Astrocyte of the hippocampus (primary cell): ENCODE measurements at regions not wholly inside any gene's neighbourhood (a gene's known extent, or its start where the extent isn't known, plus 50 kb on each side); places are given as distances from the start of the nearest gene placed in this dataset.

ENCODE experiments used
- DNase-seq: peaks from one replicate; pipeline ENCODE4 v3.0.0; 2011; ENCODE audit warnings: low read depth, low spot score

DNA sequence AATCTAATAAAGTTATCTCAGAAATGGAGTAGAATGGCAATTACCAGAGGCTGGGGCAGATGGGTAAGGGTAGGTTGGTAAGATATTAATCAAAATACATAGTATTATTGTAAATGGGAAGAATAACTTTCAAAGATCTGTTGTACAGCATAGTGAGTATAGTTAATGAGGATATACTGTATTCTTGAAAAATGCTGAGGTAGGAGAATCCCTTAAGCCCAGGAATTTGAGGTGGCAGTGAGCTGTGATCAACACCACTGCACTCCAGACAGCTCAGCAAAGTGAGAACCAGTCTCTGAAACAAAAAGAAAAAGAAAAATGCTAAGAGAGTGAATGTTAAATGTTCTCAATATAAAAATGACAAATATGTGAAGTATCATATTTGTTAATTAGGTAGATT is 1033.7 kb downstream of the KCNT2 start:
- DNase-seq: no peak

DNA sequence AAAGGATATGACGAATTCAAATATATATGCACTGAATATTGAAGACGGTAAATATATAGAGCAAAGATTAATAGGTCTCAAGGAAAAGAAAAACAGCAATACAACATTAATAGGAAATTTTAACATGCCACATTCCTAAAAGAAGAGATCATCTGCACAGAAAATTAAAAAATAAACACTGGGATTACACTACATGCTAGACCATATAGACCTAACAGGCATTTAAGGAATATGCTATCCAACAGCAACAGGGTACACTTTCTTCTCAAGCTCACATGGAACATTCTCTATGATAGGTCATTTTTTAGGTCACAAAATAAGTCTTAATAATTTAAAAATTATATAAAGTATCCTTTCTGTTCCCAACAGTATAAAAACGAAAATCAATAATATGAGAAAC is 1038.3 kb downstream of the KCNT2 start:
- DNase-seq: no peak

DNA sequence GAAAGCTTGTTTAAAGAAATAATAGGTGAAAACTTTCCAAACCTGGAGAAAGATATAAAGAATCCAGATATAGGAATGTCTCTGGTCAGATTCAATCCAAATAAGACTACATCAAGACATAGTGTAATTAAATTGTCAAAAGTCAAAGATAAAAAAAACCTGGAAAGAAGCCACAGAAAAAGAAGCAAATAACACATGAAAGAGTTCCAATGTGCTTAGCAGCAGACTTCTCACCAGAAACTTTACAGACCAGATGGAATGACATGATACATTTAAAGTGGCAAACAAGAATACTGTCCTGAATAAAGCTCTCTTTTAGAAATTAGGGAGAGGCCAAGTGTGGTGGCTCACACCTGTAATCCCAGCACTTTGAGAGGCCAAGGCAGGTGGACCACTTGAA is 1039.9 kb downstream of the KCNT2 start:
- DNase-seq: no peak

DNA sequence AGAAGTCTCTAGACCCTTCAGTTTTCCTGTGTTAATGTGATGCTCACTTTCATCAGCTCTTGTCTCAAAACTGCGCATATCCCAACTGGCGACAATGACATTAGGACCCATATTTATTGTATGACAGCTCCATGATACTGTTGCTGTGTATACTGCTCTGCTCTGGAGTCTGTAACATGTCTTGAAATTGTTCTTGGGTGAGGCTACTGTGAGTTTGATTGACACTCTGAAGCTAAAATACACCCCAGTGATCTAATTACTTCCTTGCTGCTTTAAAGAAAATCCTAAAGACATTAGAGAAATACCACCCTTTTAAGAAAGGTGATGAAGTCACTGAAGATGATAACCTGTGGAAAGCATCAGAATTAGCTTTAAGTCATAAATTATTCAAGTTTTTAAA is 1046.2 kb downstream of the KCNT2 start:
- DNase-seq: no peak

DNA sequence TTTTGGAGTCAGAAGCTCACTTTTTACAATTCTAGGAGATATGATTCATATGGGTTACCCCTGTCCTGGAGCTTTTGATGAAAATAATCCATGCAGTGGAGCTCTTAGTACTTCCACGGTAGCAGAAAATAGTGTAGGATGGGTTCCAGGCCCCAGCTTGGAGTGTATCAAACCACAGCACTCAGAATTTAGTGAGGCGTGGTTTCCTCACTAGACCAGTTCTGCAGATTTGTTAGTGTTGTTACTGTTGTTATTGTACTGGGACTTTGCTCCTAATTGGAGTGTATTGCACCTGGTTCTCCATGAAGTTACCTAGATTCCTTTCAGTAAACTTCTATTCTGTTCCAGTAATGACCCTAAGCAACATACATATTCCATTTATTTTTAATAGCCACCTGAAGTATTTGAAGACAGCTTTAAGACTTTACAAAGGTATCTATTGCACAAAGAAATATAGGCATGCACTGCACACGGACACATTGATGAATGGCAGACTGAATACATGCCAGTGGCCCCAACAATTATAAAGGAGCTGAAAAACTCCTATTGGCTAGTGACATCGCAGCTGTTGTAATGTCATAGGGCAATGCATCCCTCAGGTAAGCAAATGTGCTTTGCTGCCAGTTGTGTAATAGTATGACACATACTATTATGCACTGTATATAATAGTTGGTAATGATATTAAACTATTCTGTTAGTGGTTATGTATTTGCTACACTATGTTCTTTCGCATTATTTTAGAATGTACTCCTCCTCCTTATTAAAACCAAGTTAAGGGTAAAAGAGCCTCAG is 1058.0 kb downstream of the KCNT2 start:
- no peak for DNase-seq

DNA sequence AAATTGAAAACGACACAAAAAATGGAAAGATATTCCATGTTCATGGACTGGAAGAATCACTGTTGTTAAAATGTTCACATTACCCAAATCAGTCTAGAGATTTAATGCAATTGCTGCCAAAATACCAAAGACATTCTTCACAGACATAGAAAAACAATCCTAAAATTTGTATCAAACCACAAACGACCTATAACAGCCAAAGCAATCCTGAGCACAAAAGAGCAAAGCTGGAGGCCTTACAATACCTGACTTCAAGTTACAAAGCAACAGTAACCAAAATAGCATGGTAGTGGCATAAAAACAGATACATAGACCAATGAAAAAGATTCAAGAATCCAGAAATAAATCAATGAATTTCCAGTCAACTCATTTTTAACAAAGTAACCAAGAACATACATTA is 1077.3 kb downstream of the KCNT2 start:
- DNase-seq: peak; percentile 76

DNA sequence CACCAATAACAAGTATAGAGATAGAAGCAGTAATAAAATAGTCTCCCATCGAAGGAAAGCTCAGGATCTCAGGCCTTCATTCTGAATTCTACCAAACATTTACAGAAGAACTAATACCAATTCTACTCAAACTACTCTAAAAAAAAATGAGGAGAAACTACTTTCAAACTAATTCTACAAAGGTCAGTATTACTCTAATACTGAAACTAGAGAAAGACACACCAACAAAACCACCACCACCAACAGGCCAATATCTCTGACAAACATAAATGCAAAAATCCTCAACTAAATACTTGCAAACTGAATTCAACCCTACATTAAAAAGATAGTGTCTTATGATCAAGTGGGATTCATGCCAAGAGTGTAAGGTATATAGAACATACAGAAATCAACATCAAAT is 1078.4 kb downstream of the KCNT2 start:
- DNase-seq: no peak

DNA sequence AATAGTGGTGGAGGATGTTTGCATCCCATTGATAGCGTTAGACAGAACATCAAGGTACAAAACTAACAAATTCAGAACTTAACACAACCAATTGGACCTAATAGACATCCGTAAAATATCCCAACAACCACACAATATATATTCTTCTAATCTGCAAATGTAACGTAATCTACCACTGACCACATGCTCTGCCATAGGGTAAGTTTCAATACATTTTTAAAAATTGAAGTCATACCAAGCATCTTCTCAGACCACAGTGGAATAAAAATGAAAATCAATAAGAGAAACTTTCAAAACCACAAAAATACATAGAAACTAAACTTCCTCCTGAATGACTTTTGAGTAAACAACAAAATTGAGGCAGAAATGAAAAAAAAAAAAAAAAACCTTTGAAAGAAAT is 1087.5 kb downstream of the KCNT2 start:
- no peak for DNase-seq

DNA sequence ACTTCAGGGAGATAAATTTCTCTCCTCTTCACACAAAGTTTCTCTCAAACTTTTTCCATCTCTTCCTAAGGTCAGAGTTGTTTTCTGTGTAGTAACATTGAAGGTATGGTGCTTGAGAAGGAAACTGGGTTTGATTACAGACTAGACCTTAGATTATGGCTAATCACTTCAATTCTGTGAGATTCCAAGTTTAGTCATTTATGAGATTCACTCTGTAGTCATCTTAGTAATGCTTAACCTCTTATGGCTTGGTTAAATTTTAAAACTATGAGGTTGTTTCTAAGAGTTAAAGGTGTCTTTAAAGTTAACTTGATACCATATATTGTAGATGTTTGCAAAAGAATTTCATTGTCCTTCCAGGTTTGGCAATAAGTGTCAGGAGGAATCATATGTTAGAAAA is 1092.2 kb downstream of the KCNT2 start:
- no peak for DNase-seq

DNA sequence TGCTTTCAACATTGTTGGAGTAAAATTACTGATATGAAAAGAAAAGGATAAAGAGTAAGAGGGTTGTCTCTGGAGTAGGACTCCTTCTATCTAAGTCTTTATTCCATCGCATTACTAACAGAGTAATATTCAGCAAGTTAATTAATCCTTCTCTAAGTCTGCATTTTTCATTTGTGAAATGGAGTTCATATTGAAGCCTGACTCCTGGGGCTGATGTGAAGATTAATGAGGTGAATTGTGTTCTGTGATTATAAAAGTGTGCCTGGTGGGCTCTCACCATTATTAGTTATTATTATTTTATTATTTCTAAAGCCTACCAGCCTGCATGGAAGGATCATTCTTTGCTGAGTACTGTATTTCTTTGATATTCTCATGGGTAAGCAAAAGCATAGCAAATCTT is 1096.7 kb downstream of the KCNT2 start:
- no peak for DNase-seq

DNA sequence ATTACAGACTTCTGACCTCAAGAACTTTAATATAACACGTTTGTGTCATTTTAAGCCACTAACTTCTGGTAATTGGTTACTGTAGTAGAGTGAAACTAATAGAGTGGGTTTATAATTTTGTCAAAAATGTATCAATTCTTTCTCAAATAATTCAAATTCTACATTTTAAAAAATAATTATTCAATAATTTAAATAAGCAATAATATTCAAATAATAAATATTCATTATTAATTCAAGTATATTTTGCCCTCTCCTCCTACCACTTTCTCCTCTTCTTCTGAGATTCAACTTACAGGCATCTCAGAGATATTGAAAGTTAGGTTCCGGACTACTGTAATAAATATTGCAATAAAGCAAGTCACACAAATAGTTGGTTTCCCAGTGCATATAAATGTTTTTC is 1107.1 kb downstream of the KCNT2 start:
- DNase-seq: no peak

DNA sequence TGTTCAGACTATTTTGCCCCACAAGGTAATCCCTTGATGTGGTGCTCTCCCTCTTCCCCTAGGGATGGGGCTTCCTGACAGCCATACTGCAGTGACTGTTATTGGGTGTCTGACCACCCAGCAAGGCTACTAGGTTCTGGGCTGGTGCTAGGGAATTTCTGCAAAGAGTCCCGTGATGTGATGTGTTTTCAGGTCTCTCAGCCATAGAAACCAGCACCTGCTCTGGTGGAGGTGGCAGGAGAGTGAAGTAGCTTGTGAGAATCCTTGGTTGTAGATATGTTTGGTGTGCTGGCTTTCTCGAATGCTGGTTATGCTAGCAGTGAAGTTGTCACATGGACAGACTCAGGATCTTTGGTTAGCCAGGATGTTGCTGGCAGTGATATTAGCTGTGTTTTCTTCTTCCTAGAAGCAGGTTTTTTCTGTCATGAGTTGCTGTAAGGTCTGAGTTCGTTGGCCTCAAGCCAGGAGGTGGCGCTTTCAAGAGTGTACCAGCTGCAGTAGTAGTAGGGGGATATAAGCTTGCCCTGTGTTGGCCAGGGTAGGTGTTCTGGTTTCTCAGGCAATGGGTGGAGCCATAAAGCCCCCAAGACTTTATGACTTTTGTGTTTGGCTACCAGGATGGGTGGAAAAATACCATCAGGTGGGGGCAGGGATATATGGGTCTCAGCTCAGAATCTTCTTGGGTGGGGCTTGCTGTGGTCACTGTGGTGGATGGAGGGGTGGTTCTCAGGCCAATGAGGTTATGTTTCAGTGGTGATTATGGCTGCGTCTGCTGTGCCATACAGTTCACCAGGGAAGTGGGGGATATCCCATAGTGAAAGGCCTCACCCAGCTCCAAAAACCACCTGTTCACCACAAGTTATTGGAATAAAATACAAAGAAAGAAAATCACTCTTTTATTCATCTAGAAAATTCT is 1112.3 kb downstream of the KCNT2 start:
- DNase-seq: no peak

DNA sequence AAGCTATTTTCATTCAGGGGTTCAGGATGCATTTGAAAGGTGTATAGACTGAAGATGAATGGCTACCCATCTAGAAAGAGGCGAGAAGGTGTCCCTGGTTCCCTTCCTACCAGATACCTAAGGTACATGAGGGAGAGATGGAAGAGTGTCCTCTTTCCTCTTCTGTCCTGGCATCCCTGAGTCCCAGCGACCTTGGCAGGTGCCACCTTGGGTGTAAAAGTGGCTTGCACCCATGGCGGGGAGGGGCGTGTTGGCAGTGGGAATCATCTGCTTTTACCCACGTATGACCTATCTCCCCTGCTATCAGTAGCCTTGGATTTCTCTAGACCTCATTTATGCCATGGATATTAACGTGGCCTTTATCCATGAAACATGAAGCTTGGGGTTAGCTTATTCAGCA is 1126.1 kb downstream of the KCNT2 start:
- DNase-seq: no peak

DNA sequence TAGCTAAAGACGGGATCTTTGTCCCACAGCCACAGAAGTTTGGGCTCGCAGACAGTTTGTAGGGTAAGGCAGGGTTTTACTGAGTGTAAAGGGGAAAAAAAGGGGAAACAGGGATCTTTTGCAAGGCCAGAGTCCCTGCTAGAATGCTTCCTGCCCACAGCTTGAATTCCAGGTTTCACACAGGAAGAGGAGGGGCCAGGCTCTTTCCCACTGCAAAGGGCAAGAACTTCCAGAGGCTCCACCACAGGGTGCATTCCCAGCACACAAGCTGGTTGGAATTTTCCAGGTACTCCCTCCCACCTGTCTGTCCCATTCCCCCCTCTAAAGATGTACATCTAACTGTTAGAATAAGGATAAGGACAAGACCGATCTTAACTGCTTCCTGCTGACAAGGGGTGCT is 1126.9 kb downstream of the KCNT2 start:
- DNase-seq: no peak

DNA sequence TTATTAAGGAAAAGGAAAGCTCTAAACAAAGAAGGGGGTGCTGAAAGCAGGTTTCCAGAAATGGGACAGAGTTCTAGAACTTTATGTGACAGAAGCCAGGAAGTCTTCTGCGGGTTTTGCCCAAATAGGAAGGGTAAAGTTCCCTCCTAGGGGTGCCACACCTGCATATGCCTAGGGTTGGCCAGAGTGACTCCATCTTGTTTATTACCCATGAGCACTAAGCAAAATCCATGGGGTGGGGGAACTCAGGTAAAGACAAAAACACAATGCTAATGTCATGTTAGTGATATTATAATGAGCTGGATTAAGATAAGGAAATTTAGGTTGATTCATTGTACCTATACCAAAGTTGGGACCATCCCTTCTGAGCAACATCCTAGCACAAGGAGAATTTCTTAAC is 1132.7 kb downstream of the KCNT2 start:
- no peak for DNase-seq

DNA sequence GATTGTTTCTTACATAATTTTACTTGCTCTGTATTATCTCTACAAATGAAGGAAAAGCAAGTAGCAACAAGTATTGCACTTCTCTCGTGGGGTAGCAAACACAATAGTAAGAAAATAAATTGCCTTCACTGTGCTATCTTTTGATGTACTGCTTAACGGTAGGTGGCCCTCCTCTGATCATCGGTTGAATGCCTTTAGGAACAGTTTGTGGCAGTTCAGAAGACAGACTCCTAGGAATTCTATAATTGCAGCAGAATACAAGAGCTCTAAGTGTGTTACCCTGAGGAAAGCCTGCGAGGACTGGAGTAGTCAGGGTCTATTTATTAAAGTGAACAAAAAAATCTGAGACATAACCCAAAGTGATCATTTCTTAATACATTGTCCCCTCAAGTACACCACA is 1135.9 kb downstream of the KCNT2 start:
- no peak for DNase-seq

DNA sequence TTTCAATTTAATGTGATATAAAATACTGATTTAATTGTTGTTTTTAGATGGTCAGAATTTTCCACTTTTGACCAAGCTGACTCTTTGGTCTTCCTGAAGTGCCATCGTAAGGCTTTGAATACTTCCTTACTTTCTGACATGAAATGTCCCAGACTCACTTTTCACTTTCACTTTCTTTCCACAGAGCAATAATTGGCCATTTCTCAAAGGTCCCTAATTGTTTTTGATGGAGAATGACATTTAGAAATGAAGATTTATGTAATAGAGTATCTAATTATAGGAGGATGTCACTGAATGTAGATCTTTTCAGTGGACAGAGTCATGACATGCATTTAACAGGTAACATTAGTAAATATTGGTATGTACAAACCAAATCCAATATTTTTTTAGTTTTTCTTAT is 1141.6 kb downstream of the KCNT2 start:
- no peak for DNase-seq

DNA sequence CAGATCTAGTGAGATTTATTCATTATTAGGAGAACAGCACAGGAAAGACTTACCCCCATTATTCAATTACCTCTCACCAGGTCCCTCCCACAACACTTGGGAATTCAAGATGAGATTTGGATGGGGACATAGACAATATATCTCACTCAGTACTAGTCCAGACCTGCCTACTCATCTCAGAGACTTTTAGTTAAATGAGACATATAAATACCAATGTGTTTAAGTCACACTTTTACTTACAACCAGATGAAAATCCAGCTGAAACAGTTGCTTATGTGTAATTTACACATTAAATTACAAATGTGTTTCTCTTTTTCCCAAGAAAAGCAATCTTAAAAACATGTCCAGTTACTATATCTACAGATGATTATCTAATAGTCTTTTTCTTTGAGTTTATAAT is 1145.6 kb downstream of the KCNT2 start:
- DNase-seq: no peak

DNA sequence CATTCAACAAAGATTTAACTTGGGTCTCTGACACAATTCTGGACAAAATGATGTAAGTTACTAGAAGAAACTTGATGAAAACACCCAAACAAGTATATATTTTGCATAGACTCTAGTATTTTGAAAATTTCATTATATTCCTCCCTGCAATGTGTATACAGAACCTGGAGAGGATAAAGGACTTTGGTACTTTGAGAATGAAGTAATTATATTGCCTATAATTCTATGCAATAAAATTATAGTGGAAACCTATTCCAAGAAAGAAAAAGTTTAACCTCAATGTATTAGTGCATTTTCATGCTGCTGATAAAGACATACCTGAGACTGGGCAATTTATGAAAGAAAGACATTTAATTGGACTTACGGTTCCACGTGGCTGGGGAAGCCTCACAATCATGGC is 1146.1 kb downstream of the KCNT2 start:
- DNase-seq: no peak

DNA sequence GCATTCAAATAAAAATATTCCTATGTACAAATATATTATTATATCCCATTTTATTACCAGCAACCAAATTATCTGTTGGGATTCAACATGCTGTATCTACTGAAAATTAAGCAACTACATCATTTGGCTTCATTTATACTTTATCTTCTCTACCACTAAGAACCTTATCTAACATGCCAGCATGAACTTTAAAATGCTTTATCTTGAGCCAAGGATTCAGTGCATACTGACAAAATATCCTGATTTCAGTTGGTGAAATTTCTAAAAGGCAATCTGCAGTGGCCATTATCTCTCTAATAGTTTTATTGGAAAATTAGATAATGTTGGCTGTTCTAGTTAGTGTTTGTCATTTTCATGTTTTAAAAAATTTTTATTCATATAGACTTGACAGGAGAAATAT is 1149.9 kb downstream of the KCNT2 start:
- DNase-seq: no peak

DNA sequence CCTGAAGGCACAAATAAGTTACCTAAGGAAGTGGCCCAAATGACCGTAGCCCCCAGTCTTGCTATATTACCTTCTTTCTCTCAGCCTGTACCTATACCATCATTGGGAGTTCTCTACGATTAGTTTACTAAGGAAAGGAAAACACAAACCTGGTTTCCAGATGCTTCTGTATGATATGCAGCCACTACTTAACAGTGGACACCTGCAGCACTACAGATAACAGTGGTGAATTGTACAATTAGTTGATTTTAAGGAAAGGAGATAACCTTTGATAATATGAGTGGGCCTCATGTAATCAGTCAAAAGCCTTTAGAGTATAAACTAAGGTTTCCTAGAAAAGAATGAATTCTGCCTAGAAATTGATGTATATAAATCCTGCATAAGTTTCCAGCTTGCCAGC is 1157.4 kb downstream of the KCNT2 start:
- no peak for DNase-seq

DNA sequence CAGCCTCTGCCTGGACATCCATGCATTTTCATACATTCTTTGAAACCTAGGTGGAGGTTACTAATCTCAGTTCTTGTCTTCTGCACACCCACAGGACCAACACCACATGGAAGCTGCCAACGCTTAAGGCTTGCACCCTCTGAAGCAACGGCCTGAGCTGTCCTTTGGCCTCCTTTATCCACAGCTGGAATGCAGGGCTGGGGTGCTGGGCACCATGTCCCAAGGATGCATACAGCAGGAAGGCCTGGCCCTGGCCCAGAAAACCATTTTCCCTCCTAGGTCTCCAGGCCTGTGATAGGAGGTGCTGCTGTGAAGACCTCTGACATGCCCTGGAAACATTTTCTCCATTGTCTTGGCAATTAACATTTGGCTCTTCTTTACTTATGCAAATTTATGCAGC is 1168.6 kb downstream of the KCNT2 start:
- DNase-seq: no peak

DNA sequence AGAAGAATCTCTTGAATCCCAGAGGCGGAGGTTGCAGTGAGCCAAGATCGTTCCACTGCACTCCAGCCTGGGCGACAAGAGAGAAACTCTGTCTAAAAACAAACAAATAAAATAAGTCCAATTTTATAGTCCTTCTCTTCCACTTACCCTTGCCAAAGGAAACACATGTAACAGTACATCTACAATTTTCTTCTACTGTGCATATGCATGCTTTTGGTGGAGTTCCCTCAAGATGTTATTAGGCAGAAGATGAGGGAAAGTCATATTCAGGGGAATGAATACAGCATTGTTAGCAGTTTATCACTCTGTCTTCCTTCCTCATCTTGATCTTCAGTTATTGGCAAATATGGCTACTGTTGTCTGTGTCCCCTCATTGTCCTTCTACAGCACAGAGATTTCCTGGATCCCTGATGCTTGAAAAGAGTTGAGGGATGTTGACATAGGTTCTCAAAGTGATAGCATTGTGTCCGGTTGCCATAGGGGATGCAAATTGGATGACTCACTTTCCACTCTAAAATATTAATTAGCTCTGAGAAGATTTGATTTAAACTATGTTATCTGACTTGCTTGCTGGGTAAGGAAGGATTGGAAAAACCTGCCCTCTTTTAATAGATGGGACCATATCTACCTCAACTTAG is 1173.6 kb downstream of the KCNT2 start:
- DNase-seq: peak; percentile 13
